ENCODE measurements at regions not wholly inside any gene's neighbourhood (a gene's known extent, or its start where the extent isn't known, plus 50 kb on each side); places are given as distances from the start of the nearest gene placed in this dataset.

GRCh38 chr13:97873398-97873797, 80.1 kb upstream of the IPO5 start:
- TF ChIP-seq, protein P1, sequence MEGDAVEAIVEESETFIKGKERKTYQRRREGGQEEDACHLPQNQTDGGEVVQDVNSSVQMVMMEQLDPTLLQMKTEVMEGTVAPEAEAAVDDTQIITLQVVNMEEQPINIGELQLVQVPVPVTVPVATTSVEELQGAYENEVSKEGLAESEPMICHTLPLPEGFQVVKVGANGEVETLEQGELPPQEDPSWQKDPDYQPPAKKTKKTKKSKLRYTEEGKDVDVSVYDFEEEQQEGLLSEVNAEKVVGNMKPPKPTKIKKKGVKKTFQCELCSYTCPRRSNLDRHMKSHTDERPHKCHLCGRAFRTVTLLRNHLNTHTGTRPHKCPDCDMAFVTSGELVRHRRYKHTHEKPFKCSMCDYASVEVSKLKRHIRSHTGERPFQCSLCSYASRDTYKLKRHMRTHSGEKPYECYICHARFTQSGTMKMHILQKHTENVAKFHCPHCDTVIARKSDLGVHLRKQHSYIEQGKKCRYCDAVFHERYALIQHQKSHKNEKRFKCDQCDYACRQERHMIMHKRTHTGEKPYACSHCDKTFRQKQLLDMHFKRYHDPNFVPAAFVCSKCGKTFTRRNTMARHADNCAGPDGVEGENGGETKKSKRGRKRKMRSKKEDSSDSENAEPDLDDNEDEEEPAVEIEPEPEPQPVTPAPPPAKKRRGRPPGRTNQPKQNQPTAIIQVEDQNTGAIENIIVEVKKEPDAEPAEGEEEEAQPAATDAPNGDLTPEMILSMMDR (IDR thresholded peaks at IDR 0.05): no peak
- no peak for TF ChIP-seq POLR2A (IDR thresholded peaks at IDR 0.05)
- TF ChIP-seq EP300 (IDR thresholded peaks at IDR 0.05): no peak
